AG08395 (cell line): ENCODE measurements at regions not wholly inside any gene's neighbourhood (a gene's known extent, or its start where the extent isn't known, plus 50 kb on each side); places are given as distances from the start of the nearest gene placed in this dataset.
"Not testable (repeated sequence)": the region's sequence is repeated elsewhere in the genome, so short reads cannot be mapped to it uniquely, and the experiment has no call there.

Experiments used
- DNase-seq: peaks from one replicate; pipeline ENCODE4 v3.0.0; 2012; ENCODE audit warnings: mixed read lengths, low spot score

- DNase-seq = no peak
Observed at GRCh38 chr5:102554082-102554481, 55.3 kb upstream of the SLCO6A1 start.

GRCh38 chr5:102554728-102555127 is 55.9 kb upstream of the SLCO6A1 start:
- no peak for DNase-seq

DNA sequence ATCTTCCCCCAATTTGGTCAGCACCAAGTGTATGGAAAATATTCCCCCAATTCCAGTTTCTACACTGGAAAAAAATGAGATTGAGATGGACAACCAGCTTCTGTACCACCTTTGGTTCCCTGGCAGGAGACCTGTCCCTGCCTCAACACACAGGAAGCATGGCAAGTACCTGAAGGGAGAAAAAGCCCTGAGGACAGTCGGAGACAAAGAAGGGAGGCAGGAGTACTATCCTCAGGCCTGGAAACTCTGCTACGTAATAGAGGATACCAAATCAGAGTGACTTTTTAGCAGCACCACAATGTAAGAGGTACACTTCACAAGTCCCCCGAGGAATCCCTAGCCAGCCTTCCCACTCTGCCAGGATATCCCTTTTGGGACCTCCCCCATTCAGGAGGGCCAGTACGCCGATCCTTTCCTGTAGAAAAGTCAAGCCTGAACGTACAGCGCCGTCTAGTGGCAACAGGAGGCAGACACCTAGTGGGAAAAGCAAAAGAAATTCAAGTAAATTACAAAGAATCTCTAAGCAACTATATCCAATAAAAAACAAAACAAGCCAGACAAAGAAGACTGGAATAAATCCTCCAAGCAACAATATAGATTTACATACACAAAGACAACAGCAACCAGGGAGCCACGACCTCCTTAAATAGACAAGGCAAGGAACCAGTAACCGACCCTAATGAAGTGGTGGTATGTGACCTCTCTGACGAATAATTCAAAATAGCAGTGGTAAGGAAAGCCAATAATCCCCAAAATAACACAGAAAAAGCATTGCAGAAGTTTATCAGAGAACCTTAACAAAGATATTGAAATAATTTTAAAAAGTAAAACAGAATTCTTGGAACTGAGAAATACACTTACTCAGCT is 63.3 kb upstream of the SLCO6A1 start:
- no peak for DNase-seq

DNA sequence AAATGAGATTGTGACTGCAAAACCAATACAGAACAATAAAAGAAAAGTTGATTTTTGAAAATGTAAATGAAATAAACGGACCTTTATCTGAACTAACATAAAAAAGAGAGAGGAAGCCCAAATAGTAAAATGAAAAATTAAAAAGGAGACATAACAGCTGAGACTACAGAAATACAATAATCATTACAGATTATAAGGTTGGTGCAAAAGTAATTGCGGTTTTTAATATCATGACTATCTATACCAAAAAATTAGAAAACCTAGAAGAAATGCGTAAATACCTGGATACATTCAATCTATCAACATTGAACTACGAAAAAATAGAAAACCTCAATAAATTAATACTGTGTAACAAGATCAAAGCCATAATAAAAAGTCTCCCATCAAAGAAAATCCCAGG is 71.9 kb upstream of the SLCO6A1 start:
- no peak for DNase-seq

DNA sequence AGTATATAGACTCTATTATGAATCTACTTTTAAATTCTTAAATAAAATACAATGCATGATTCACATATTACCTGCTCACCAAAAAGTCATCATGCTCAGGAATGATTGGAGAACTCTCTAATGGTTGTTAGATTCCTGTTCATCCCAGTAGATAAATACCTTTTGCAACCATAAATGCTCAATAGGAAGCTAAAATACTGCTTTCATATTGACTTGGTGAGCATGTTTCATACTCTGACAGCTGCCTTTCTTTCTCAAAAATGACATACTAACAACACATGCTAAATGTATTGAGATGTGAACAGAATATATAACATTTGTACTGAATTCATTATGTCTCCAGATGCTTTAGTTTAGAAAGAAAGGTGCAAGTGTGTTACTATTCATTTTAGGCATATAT is 79.6 kb upstream of the SLCO6A1 start:
- no peak for DNase-seq

DNA sequence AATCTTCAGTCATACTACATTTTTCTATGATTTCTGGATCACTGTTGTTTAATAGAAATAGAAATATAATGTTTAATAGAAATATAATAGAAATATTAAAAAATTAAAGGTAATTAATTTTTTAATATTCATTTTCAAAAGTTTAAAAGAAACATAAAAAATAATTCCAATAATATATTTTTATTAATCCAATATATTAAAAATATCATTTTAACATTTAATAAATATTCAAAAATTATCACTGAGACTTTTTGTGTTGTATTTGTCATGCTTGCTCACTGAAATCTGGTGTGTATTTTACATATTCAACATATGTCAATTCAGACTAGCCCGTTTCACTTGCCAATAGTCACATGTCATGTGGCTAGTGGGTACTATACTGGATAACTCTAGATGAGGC is 80.6 kb upstream of the SLCO6A1 start:
- DNase-seq = no peak

GRCh38 chr5:102581011-102581410 is 82.2 kb upstream of the SLCO6A1 start:
- DNase-seq = no peak

- DNase-seq = peak; percentile 40
Observed at GRCh38 chr5:102582696-102583095, 83.9 kb upstream of the SLCO6A1 start.

- peak; percentile 42 for DNase-seq
Observed at GRCh38 chr5:102583276-102584124, 84.7 kb upstream of the SLCO6A1 start.

GRCh38 chr5:102589661-102590060 is 90.9 kb upstream of the SLCO6A1 start:
- peak; percentile 51 for DNase-seq

DNA sequence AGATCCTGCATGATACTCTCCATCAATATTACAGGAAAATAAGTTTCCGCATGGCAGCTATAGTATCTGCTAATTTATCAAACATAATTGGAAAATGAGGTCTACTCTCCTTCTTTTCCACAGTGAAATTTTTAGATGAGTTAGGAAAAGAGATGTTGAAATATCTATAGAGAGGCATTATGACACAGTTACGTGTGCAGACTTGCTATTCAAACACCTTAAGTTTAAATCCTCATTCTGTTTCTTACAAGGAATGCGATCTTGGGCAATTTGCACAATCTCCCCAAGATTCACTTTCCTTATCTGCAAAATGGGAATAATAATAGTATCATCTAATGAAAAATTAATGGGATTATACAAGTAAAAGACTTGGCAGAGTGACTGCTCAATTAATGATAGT is 91.7 kb upstream of the SLCO6A1 start:
- DNase-seq = no peak

DNA sequence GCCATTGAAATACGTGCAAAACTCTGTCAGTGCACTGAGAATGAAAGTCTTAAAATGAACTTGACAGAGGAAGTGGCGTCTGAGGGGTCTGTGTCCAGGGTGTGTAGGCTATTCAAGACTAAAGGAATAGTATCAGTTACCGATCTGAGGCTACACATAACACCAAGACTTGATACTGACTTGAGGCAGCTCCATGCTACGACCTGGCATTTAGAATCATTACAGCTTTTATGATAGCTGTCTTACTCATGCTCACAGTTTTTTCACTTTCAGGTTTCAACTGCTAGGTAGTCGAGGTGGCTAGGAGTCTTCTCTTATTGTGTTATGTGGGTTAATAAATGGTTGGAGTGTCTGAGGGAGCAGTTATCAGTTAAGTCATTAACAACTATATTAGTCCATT is 92.8 kb upstream of the SLCO6A1 start:
- DNase-seq = no peak

DNA sequence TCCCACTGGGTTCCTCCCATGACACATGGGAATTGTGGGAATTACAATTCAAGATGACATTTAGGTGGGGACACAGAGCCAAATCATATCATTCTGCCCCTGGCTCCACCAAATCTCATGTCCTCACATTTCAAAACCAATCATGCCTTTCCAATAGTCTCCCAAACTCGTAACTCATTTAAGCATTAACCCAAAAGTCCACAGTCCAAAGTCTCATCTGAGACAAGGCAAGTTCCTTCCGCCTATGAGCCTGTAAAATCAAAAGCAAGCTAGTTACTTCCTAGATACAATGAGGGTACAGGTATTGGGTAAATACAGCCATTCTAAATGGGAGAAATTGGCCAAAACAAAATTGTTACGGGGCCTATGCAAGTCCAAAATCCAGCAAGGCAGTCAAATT is 93.8 kb upstream of the SLCO6A1 start:
- DNase-seq = not testable (repeated sequence)

DNA sequence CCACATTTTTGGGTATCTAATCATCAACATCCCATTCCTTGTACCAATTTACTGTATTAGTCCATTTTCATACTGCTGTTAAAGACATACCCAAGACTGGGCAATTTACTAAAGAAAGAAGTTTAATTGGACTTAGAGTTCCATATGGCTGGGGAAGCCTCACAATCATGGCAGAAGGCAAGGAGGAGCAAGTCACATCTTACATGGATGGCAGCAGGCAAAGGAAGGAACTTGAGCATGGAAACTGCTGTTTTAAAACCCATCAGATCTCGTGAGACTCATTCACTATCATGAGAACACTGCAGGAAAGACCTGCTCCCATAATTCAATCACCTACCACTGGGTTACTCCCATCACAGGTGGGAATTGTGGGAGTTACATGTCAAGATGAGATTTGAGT is 95.4 kb upstream of the SLCO6A1 start:
- DNase-seq = no peak

- DNase-seq = no peak
Observed at GRCh38 chr5:102595332-102595731, 96.5 kb upstream of the SLCO6A1 start.

GRCh38 chr5:102596113-102596512 is 97.3 kb upstream of the SLCO6A1 start:
- DNase-seq = no peak

DNA sequence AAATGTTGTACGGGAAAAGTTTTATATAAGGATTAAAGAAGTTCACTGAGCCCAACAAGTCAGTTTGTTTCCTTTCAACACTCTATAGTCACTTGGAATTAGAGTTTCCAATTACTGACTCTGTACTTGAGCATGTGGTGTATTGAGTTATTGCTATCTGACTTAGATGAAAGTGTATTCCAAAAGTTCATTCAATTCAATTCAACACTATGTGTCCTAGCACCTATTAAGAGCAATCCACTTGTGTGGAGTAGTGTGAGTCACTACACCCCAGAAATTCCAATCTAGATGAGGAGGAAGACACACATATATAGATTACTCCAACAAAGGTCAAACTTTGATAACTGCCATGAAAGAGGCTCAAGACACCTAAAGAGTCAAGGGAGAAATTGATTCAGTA is 98.2 kb upstream of the SLCO6A1 start:
- DNase-seq = no peak

DNA sequence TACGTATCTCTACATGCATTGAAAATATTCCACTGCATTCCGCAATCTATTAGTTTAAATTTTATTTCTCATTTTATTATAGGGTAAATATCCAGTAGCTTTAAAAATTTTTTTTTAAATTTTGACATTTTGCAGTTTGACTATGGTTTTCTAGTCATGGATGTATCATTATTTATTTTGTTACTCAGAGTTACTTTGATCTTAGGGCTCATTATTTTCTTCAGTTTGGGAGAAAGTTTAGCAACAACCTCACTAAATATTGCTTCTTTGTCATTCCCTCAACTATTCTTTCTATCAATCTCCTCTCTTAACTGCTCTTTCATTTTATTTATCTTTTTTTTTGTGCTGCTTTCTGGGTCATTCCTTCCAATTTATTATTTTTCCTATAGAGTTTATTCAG is 100.5 kb upstream of the SLCO6A1 start:
- DNase-seq = no peak

DNA sequence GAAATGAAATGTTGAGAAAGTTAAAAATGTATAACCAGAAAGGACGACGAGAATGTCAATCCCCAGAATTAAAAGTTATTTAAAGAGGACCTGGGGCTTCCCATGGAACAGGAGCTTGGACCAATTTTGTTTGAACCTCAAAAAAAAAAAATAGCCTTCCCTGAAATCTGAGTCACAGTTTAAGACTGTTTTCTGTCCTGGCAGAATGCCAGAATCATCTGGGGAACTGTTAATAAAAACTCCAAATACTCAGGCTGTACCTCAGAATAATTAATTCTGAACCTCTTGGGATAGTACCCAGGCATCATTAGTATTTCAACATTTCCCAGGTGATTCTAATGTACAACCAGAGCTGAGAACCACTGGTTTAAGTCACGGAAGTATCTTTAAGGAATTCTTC is 102.2 kb upstream of the SLCO6A1 start:
- DNase-seq = no peak

- no peak for DNase-seq
Observed at GRCh38 chr5:102603670-102604069, 104.9 kb upstream of the SLCO6A1 start.

GRCh38 chr5:102608414-102608813 is 109.6 kb upstream of the SLCO6A1 start:
- no peak for DNase-seq

DNA sequence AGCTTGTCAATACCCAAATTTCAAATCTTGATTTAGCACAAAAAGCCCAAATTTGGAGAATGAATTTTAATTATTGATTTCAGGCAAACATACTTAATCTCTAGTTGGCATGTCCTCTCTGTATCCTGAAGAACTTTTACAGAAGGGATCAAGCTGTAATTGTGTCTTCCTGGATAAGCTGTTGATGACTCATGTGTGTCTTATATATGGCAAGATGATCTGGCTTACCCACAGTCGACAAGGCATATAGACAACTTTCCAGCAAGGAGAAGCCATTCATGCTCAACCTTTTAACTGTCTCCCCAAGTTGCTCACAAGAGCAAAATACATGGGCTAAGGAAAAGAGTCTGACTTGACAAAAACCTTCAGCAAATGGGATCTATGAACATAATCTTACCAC is 112.5 kb upstream of the SLCO6A1 start:
- no peak for DNase-seq

GRCh38 chr5:102613661-102614060 is 114.9 kb upstream of the SLCO6A1 start:
- no peak for DNase-seq
